ENCODE measurements at regions not wholly inside any gene's neighbourhood (a gene's known extent, or its start where the extent isn't known, plus 50 kb on each side); places are given as distances from the start of the nearest gene placed in this dataset.

- TF ChIP-seq POLR2A (IDR thresholded peaks at IDR 0.05): no peak
- TF ChIP-seq, protein P1, sequence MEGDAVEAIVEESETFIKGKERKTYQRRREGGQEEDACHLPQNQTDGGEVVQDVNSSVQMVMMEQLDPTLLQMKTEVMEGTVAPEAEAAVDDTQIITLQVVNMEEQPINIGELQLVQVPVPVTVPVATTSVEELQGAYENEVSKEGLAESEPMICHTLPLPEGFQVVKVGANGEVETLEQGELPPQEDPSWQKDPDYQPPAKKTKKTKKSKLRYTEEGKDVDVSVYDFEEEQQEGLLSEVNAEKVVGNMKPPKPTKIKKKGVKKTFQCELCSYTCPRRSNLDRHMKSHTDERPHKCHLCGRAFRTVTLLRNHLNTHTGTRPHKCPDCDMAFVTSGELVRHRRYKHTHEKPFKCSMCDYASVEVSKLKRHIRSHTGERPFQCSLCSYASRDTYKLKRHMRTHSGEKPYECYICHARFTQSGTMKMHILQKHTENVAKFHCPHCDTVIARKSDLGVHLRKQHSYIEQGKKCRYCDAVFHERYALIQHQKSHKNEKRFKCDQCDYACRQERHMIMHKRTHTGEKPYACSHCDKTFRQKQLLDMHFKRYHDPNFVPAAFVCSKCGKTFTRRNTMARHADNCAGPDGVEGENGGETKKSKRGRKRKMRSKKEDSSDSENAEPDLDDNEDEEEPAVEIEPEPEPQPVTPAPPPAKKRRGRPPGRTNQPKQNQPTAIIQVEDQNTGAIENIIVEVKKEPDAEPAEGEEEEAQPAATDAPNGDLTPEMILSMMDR (IDR thresholded peaks at IDR 0.05 in 8 of 11, conservative IDR thresholded peaks at IDR 0.05 in 3 of 11): no peak
Measured at GRCh38 chr5:164941132-164941531, 1435.7 kb downstream of the MAT2B start.
